VCaP (cell line): ENCODE measurements at regions not wholly inside any gene's neighbourhood (a gene's known extent, or its start where the extent isn't known, plus 50 kb on each side); places are given as distances from the start of the nearest gene placed in this dataset.

Experiments
- H3K27ac ChIP-seq: fragments of 450-650 bp; 2 replicates; pipeline ENCODE4 v1.5.1; 2017
- CTCF ChIP-seq: fragments of 450-650 bp; conservative IDR thresholded peaks from 2 replicates; pipeline ENCODE4 v1.5.1; 2017; ENCODE audit warnings: mild to moderate bottlenecking, moderate library complexity

GRCh38 chr18:10349561-10349960 is 104.9 kb upstream of the APCDD1 start:
- TF ChIP-seq CTCF: no peak
- no peak overlapping the region for H3K27ac ChIP-seq

GRCh38 chr18:10350661-10351060 is 103.8 kb upstream of the APCDD1 start:
- no peak for TF ChIP-seq CTCF
- no peak overlapping the region for H3K27ac ChIP-seq

GRCh38 chr18:10351219-10351818 is 103.1 kb upstream of the APCDD1 start:
- no peak overlapping the region for H3K27ac ChIP-seq
- no peak for TF ChIP-seq CTCF

- no peak for TF ChIP-seq CTCF
- no peak overlapping the region for H3K27ac ChIP-seq
These were observed 102.6 kb upstream of the APCDD1 start for GRCh38 chr18:10351858-10352257.

GRCh38 chr18:10352671-10353070 is 101.8 kb upstream of the APCDD1 start:
- TF ChIP-seq CTCF: no peak
- no peak overlapping the region for H3K27ac ChIP-seq

- H3K27ac ChIP-seq: no peak overlapping the region
These were observed 100.6 kb upstream of the APCDD1 start for GRCh38 chr18:10353791-10354190.

GRCh38 chr18:10354241-10354811 is 100.1 kb upstream of the APCDD1 start:
- H3K27ac ChIP-seq: no peak overlapping the region
- no peak for TF ChIP-seq CTCF

More at GRCh38 chr18:10353791-10354190, 100.6 kb upstream of the APCDD1 start:
- no peak for TF ChIP-seq CTCF
